Ovary (tissue), 3 donors: ENCODE measurements at regions not wholly inside any gene's neighbourhood (a gene's known extent, or its start where the extent isn't known, plus 50 kb on each side); places are given as distances from the start of the nearest gene placed in this dataset.

Experiments
- CTCF ChIP-seq, 3 donors: fragments of 450-650 bp in 2 of 3; fragments of 200-600 bp in 1 of 3; IDR thresholded peaks; one replicate each; pipeline versions ENCODE4 v1.5.1 to v1.8.0; 2016 to 2022; ENCODE audit warnings: antibody characterized with exemption in 3 of 3, mild to moderate bottlenecking in 1 of 3
- POLR2A ChIP-seq: fragments of 450-650 bp; IDR thresholded peaks from one replicate; pipeline ENCODE4 v1.6.1; 2017; ENCODE audit warnings: antibody characterized with exemption, mild to moderate bottlenecking, moderate library complexity
- donor health status: DM: no; HTN: no; CAD: no.

DNA sequence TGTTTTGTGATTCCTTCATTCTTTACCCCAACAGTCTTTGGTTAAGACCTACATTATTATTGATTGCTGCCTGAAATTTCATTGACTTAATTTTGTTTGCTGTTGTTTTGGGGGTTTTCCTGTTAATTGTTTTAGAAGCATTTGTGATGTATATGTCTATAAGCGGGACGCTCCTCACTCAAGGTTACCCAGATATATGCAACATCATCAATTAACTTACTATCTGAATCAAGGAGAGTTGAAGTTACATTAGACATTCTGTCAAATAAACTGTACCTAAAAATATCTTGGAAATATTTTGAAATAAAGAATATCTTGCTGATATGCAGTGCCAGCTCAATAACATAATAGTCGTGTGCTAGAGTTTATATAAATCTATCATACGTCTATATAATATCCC is 125.9 kb upstream of the CDH18 start:
- TF ChIP-seq CTCF (IDR thresholded peaks at IDR 0.05) (no peak), POLR2A (no peak)
